ENCODE measurements at regions not wholly inside any gene's neighbourhood (a gene's known extent, or its start where the extent isn't known, plus 50 kb on each side); places are given as distances from the start of the nearest gene placed in this dataset.

DNA sequence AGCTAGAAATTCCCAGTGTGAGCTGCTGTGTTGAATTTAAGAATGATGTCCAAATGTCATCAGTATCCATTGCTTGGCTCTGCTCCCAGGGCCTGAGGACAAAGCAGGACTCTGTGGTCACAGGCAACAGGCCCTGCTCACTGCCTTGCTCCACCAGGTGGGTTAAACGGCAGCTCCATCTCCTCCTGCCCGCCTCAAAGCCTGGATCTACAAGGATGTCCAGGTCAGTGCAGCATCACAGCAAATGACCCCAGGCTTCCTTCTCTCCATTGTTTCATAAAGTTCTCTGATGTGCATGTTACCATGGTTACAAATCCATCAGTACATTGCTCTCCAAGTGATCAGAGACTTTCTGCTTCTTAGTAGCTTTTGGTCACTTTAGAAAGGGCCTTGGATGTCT, 322.0 kb upstream of the ZNF32 start:
- TF ChIP-seq EZH2phosphoT487 (IDR thresholded peaks at IDR 0.05; ENCODE audit: borderline replicate concordance) (no peak), ELF1 (IDR thresholded peaks at IDR 0.05; ENCODE audit: borderline replicate concordance, low read depth) (no peak), EZH2 (IDR thresholded peaks at IDR 0.05) (no peak), ZBTB33 (IDR thresholded peaks at IDR 0.05; ENCODE audit: extremely low read depth, insufficient replicate concordance, low read length) (no peak), ZFX (IDR thresholded peaks at IDR 0.05) (no peak), SRF (IDR thresholded peaks at IDR 0.05; ENCODE audit: low read depth) (no peak), JUND (IDR thresholded peaks at IDR 0.05) (no peak), FOSL1 (IDR thresholded peaks at IDR 0.05; ENCODE audit: low read depth) (no peak), SP1 (IDR thresholded peaks at IDR 0.05; ENCODE audit: low read depth) (no peak), YY1 (IDR thresholded peaks at IDR 0.05; ENCODE audit: extremely low read depth, insufficient replicate concordance, low read depth, low read length) (no peak), ZNF274 (IDR thresholded peaks at IDR 0.05; ENCODE audit: low read depth, low read length) (no peak), ATF3 (IDR thresholded peaks at IDR 0.05) (no peak), TCF7L2 (IDR thresholded peaks at IDR 0.05; ENCODE audit: borderline replicate concordance, extremely low read depth, insufficient read depth, insufficient read length) (no peak), RAD21 (IDR thresholded peaks at IDR 0.05; ENCODE audit: low read depth) (no peak), POLR2AphosphoS5 (IDR thresholded peaks at IDR 0.05; ENCODE audit: low read depth, low read length) (no peak)
- TF ChIP-seq, protein P1, sequence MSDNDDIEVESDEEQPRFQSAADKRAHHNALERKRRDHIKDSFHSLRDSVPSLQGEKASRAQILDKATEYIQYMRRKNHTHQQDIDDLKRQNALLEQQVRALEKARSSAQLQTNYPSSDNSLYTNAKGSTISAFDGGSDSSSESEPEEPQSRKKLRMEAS (IDR thresholded peaks at IDR 0.05) = no peak
- TF ChIP-seq, protein P2, sequence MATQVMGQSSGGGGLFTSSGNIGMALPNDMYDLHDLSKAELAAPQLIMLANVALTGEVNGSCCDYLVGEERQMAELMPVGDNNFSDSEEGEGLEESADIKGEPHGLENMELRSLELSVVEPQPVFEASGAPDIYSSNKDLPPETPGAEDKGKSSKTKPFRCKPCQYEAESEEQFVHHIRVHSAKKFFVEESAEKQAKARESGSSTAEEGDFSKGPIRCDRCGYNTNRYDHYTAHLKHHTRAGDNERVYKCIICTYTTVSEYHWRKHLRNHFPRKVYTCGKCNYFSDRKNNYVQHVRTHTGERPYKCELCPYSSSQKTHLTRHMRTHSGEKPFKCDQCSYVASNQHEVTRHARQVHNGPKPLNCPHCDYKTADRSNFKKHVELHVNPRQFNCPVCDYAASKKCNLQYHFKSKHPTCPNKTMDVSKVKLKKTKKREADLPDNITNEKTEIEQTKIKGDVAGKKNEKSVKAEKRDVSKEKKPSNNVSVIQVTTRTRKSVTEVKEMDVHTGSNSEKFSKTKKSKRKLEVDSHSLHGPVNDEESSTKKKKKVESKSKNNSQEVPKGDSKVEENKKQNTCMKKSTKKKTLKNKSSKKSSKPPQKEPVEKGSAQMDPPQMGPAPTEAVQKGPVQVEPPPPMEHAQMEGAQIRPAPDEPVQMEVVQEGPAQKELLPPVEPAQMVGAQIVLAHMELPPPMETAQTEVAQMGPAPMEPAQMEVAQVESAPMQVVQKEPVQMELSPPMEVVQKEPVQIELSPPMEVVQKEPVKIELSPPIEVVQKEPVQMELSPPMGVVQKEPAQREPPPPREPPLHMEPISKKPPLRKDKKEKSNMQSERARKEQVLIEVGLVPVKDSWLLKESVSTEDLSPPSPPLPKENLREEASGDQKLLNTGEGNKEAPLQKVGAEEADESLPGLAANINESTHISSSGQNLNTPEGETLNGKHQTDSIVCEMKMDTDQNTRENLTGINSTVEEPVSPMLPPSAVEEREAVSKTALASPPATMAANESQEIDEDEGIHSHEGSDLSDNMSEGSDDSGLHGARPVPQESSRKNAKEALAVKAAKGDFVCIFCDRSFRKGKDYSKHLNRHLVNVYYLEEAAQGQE (IDR thresholded peaks at IDR 0.05; ENCODE audit: low read depth) = no peak
- TF ChIP-seq, protein P3, sequence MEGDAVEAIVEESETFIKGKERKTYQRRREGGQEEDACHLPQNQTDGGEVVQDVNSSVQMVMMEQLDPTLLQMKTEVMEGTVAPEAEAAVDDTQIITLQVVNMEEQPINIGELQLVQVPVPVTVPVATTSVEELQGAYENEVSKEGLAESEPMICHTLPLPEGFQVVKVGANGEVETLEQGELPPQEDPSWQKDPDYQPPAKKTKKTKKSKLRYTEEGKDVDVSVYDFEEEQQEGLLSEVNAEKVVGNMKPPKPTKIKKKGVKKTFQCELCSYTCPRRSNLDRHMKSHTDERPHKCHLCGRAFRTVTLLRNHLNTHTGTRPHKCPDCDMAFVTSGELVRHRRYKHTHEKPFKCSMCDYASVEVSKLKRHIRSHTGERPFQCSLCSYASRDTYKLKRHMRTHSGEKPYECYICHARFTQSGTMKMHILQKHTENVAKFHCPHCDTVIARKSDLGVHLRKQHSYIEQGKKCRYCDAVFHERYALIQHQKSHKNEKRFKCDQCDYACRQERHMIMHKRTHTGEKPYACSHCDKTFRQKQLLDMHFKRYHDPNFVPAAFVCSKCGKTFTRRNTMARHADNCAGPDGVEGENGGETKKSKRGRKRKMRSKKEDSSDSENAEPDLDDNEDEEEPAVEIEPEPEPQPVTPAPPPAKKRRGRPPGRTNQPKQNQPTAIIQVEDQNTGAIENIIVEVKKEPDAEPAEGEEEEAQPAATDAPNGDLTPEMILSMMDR (IDR thresholded peaks at IDR 0.05 in 2 of 3, conservative IDR thresholded peaks at IDR 0.05 in 1 of 3; ENCODE audit: borderline replicate concordance in 1 of 3, insufficient read depth in 1 of 3, low read depth in 2 of 3, low read length in 2 of 3) = no peak
- H2AFZ ChIP-seq (ENCODE audit: low read depth, low read length, poor library complexity, severe bottlenecking) = no peak overlapping the region
- CTCF ChIA-PET = no interaction called here

More for the DNA sequence above, 322.0 kb upstream of the ZNF32 start:
- no TSS peak for BruUV-seq (replicated peaks)
- intact Hi-C loops (cut with micrococcal nuclease) = no loop called here
- H3K4me1 ChIP-seq (ENCODE audit: control insufficient read depth in 1 of 2, insufficient read depth in 2 of 2, low read length in 2 of 2) = no peaks in the 10 kb centered on the region
- no peaks in the 10 kb centered on the region for H3K79me2 ChIP-seq (ENCODE audit: insufficient read depth, low read length)
- ATAC-seq (no peak), DNase-seq (ENCODE audit: low read depth, low spot score) (no peak)
- H3K9me2 ChIP-seq (ENCODE audit: insufficient read depth) = no peaks in the 10 kb centered on the region
- H3K27me3 ChIP-seq (ENCODE audit: insufficient read depth, low read length) = peaks cover 19% of the 10 kb centered on the region
- no peak overlapping the region for H3K9ac ChIP-seq (ENCODE audit: low read length)
- ChIA-PET RAD21 (ENCODE audit: low non-redundant PET in 1 of 2, low total read pairs in 2 of 2, uncharacterized antibody in 2 of 2, unreplicated experiment in 2 of 2) (no interaction called here), POLR2A (no interaction called here)
- no peak overlapping the region for H3K27ac ChIP-seq (ENCODE audit: low read depth, low read length)
- H3K4me2 ChIP-seq (ENCODE audit: low read length) = no peak overlapping the region
- H4K20me1 ChIP-seq (ENCODE audit: insufficient read depth) = no peaks in the 10 kb centered on the region
- no peaks in the 10 kb centered on the region for H3K36me3 ChIP-seq (ENCODE audit: control insufficient read depth in 1 of 2, insufficient read depth in 2 of 2, low read length in 2 of 2)
- no peak overlapping the region for H3K4me3 ChIP-seq (replicated peaks in 1 of 2; ENCODE audit: low read depth in 1 of 2, low read length in 2 of 2)
- no peaks in the 10 kb centered on the region for H3K9me3 ChIP-seq (ENCODE audit: control insufficient read depth in 1 of 2, insufficient read depth in 1 of 2, low read depth in 1 of 2, low read length in 2 of 2)

Data from HCT116 (cell line).